HCT116 (cell line): ENCODE measurements at regions not wholly inside any gene's neighbourhood (a gene's known extent, or its start where the extent isn't known, plus 50 kb on each side); places are given as distances from the start of the nearest gene placed in this dataset.

Source experiments
- ATAC-seq: fragments of 200-7000 bp; cut with Tn5 transposase; 2 replicates; pipeline ENCODE4 v1.9.1; 2020; ENCODE audit warnings: mild to moderate bottlenecking, moderate library complexity
- BruUV-seq: library from RNA; stranded (reverse); fragments of 400-500 nt; replicated peaks from 2 replicates; lab custom pipeline; 2021; lab: Mats Ljungman, UMichigan
- CTCF ChIA-PET: fragments of 300-600 bp; sonication (Branson Sonifier 250); formaldehyde crosslinking; loops from one replicate; lab custom pipeline; 2021; ENCODE audit warnings: antibody characterized with exemption; lab: Charles Lee
- POLR2A ChIA-PET: fragments of 300-600, 350-600 bp; sonication (Branson Sonifier 250); formaldehyde crosslinking; loops from one replicate; lab custom pipeline; 2021; ENCODE audit warnings: antibody characterized with exemption; lab: Charles Lee
- RAD21 ChIA-PET, 2 experiments: fragments of 300-600 bp; sonication (Branson Sonifier 250); formaldehyde crosslinking; loops; one replicate each; lab custom pipeline; 2023; ENCODE audit warnings: low total read pairs in 2 of 2; ENCODE audit not compliant: uncharacterized antibody in 2 of 2, unreplicated experiment in 2 of 2, low non-redundant PET in 1 of 2; lab: Charles Lee
- DNase-seq: peaks from one replicate; pipeline ENCODE4 v3.0.0-alpha.2; 2010; ENCODE audit warnings: low read depth, low spot score
- H2AFZ ChIP-seq: fragments of 200-600 bp; shearing (Covaris generic), sonication (generic); 2 replicates; pipeline ENCODE4 v1.6.1; 2017; ENCODE audit warnings: low read depth, mixed run types, mixed read lengths, antibody characterized with exemption, low read length; ENCODE audit not compliant: poor library complexity, severe bottlenecking
- H3K27ac ChIP-seq: 2 replicates; pipeline ENCODE4 v1.5.1; 2012; ENCODE audit warnings: low read depth, low read length
- H3K27me3 ChIP-seq: fragments of 200-600 bp; sonication (generic); 2 replicates; pipeline ENCODE4 v1.6.1; 2016; ENCODE audit warnings: mixed run types, low read length, mixed read lengths; ENCODE audit not compliant: insufficient read depth
- H3K36me3 ChIP-seq, 2 experiments: fragments of 200-500 bp in 1 of 2; fragments of 200-600 bp in 1 of 2; sonication (Bioruptor generic) in 1 of 2; sonication (generic) in 1 of 2; 2 replicates each; pipeline versions ENCODE4 v1.5.1 to v1.6.1; 2014 to 2016; ENCODE audit warnings: low read length in 2 of 2, inconsistent platforms in 1 of 2, mixed read lengths in 1 of 2, mixed run types in 1 of 2; ENCODE audit not compliant: insufficient read depth in 2 of 2, control insufficient read depth in 1 of 2
- H3K4me1 ChIP-seq, 2 experiments: fragments of 200-600 bp in 1 of 2; sonication (generic) in 1 of 2; 2 replicates each; pipeline versions ENCODE4 v1.5.1 to v1.6.1; 2012 to 2017; ENCODE audit warnings: low read length in 2 of 2, inconsistent platforms in 1 of 2, mild to moderate bottlenecking in 1 of 2, mixed read lengths in 1 of 2, mixed run types in 1 of 2, moderate library complexity in 1 of 2; ENCODE audit not compliant: insufficient read depth in 2 of 2, control insufficient read depth in 1 of 2
- H3K4me2 ChIP-seq: fragments of 200-600 bp; sonication (generic); 2 replicates; pipeline ENCODE4 v1.6.1; 2017; ENCODE audit warnings: mixed run types, low read length, mixed read lengths
- H3K4me3 ChIP-seq, 2 experiments: fragments of 200-600 bp in 1 of 2; sonication (generic) in 1 of 2; replicated peaks in 1 of 2; 2 replicates each; pipeline ENCODE4 v1.5.1; 2011 to 2016; ENCODE audit warnings: low read length in 2 of 2, control low read depth in 1 of 2, low read depth in 1 of 2, mild to moderate bottlenecking in 1 of 2, mixed read lengths in 1 of 2, mixed run types in 1 of 2
- H3K79me2 ChIP-seq: fragments of 200-600 bp; sonication (generic); 2 replicates; pipeline ENCODE4 v1.6.1; 2017; ENCODE audit warnings: mild to moderate bottlenecking, mixed run types, low read length, moderate library complexity, mixed read lengths; ENCODE audit not compliant: insufficient read depth
- H3K9ac ChIP-seq: fragments of 200-600 bp; sonication (generic); 2 replicates; pipeline ENCODE4 v1.6.1; 2016; ENCODE audit warnings: low read length, mixed read lengths
- H3K9me2 ChIP-seq: fragments of 200-600 bp; sonication (generic), shearing (Covaris generic); 2 replicates; pipeline ENCODE4 v1.6.1; 2017; ENCODE audit warnings: mixed run types, mild to moderate bottlenecking, moderate library complexity; ENCODE audit not compliant: insufficient read depth
- H3K9me3 ChIP-seq, 2 experiments: fragments of 200-500 bp in 1 of 2; fragments of 200-600 bp in 1 of 2; sonication (Bioruptor generic) in 1 of 2; sonication (generic) in 1 of 2; 2 replicates each; pipeline ENCODE4 v1.6.1; 2014 to 2017; ENCODE audit warnings: low read length in 2 of 2, mixed read lengths in 2 of 2, inconsistent platforms in 1 of 2, low read depth in 1 of 2, mild to moderate bottlenecking in 1 of 2, mixed run types in 1 of 2, moderate library complexity in 1 of 2; ENCODE audit not compliant: control insufficient read depth in 1 of 2, insufficient read depth in 1 of 2
- H4K20me1 ChIP-seq: fragments of 200-600 bp; sonication (generic), shearing (Covaris generic); 2 replicates; pipeline ENCODE4 v1.6.1; 2017; ENCODE audit warnings: mixed run types, mild to moderate bottlenecking, moderate library complexity; ENCODE audit not compliant: insufficient read depth
- CBX3 ChIP-seq: IDR thresholded peaks from 2 replicates; pipeline ENCODE4 v1.6.1; 2012; ENCODE audit warnings: low read depth
- CEBPB ChIP-seq: IDR thresholded peaks from 2 replicates; pipeline ENCODE4 v1.6.1; 2012; ENCODE audit warnings: low read depth
- EGR1 ChIP-seq: IDR thresholded peaks from 2 replicates; pipeline ENCODE4 v1.6.1; 2012; ENCODE audit warnings: low read depth
- EZH2 ChIP-seq: fragments of 200-600 bp; sonication (generic); IDR thresholded peaks from 2 replicates; pipeline ENCODE4 v1.6.1; 2017; ENCODE audit warnings: antibody characterized with exemption, mixed run types
- EZH2phosphoT487 ChIP-seq: fragments of 200-600 bp; IDR thresholded peaks from 2 replicates; pipeline ENCODE4 v1.6.1; 2018; ENCODE audit warnings: antibody characterized with exemption, borderline replicate concordance
- FOSL1 ChIP-seq: IDR thresholded peaks from 2 replicates; pipeline ENCODE4 v1.6.1; 2012; ENCODE audit warnings: low read depth
- JUND ChIP-seq: IDR thresholded peaks from 2 replicates; pipeline ENCODE4 v1.6.1; 2012
- POLR2A ChIP-seq: IDR thresholded peaks from 2 replicates; pipeline ENCODE4 v1.7.0; 2011; ENCODE audit warnings: borderline replicate concordance; ENCODE audit not compliant: insufficient read depth, insufficient read length; ENCODE audit errors: extremely low read depth
- SIN3A ChIP-seq: IDR thresholded peaks from 2 replicates; pipeline ENCODE4 v1.6.1; 2012; ENCODE audit warnings: low read depth
- SP1 ChIP-seq: IDR thresholded peaks from 2 replicates; pipeline ENCODE4 v1.6.1; 2012; ENCODE audit warnings: low read depth
- SRF ChIP-seq: IDR thresholded peaks from 2 replicates; pipeline ENCODE4 v1.6.1; 2012; ENCODE audit warnings: low read depth
- TCF7L2 ChIP-seq: IDR thresholded peaks from 2 replicates; pipeline ENCODE4 v1.7.0; 2011; ENCODE audit warnings: borderline replicate concordance, inconsistent platforms; ENCODE audit not compliant: insufficient read depth, insufficient read length; ENCODE audit errors: extremely low read depth
- YY1 ChIP-seq: IDR thresholded peaks from 2 replicates; pipeline ENCODE4 v1.6.1; 2011; ENCODE audit warnings: low read length, low read depth, moderate library complexity, mild to moderate bottlenecking; ENCODE audit not compliant: insufficient replicate concordance; ENCODE audit errors: extremely low read depth
- ZFX ChIP-seq: fragments of 450-650 bp; IDR thresholded peaks from 2 replicates; pipeline ENCODE4 v1.6.1; 2017
- ZNF274 ChIP-seq: fragments of 200-500 bp; sonication (Bioruptor generic); IDR thresholded peaks from 2 replicates; pipeline ENCODE4 v1.6.1; 2014; ENCODE audit warnings: mild to moderate bottlenecking, low read depth, low read length, inconsistent platforms
- intact Hi-C: fragments of 100-400 bp; cut with micrococcal nuclease; formaldehyde crosslinking; loops from 2 replicates; pipeline ENCODE4 v1.10.0; 2022
- TF ChIP-seq, protein P1 (sequence below), 3 experiments: fragments of 200-600 bp in 1 of 3; sonication (generic) in 1 of 3; IDR thresholded peaks in 2 of 3; conservative IDR thresholded peaks in 1 of 3; 2 replicates each; pipeline ENCODE4 v1.5.1; 2012 to 2017; ENCODE audit warnings: low read depth in 2 of 3, low read length in 2 of 3, antibody characterized with exemption in 1 of 3, borderline replicate concordance in 1 of 3, control low read depth in 1 of 3, mild to moderate bottlenecking in 1 of 3, mixed read lengths in 1 of 3, mixed run types in 1 of 3, moderate library complexity in 1 of 3; ENCODE audit not compliant: insufficient read depth in 1 of 3
- TF ChIP-seq, protein P2 (sequence below): IDR thresholded peaks from 2 replicates; pipeline ENCODE4 v1.6.1; 2011; ENCODE audit warnings: mild to moderate bottlenecking, low read length, moderate library complexity; ENCODE audit not compliant: insufficient replicate concordance; ENCODE audit errors: extremely low read depth
- TF ChIP-seq, protein P3 (sequence below): IDR thresholded peaks from 2 replicates; pipeline ENCODE4 v1.6.1; 2012
- TF ChIP-seq, protein P4 (sequence below): IDR thresholded peaks from 2 replicates; pipeline ENCODE4 v1.6.1; 2012; ENCODE audit warnings: low read depth

DNA sequence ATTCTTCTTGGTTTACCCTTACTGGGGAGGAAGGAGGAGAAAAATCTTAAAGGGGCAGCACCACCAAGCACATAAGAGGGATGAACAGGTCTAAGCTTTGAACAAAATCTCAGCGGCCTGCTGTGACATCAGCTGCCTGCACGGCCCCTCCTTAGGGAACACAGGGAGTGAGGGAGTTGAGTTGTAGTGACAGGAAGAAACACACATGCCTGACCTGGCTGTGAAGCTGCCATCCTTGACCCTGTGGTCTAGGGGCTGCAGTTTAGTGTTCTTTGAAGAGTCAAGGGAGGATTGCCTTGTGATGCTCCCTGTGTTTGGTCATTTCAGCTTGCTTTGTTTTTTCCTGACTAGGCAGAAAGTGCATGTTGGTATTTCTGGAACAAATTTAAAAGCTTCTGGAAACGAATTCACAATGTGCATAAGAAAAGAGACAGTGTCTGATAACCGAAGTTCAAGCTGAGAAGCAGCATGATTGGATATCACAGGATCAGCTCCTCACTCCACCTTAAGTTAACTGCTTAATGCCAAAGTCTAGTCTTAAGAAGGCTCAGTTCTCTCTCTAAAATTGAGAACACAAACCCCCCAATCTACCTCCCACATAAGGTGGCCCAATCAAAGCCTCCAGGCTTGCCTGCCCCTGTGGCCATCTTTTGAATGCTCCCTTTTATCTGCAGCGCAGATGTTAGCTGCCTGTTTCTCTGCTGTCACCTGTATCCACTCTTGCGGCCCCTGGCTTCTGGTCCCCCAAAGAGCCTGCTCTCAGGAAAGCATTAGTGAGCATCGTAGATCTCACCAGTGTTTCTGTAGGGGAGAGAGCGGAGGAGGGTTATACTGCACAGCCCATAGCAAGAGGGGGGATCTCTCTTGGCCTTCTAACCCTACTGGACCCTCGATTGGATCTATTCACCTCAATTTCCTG is 82.2 kb downstream of the SCN11A start:
- intact Hi-C loops: no loop called here
- H3K36me3 ChIP-seq: no peaks in the 10 kb centered on the region
- no peaks in the 10 kb centered on the region for H3K9me3 ChIP-seq
- DNase-seq: no peak
- no TSS peak for BruUV-seq
- ATAC-seq: no peak
- RAD21 ChIA-PET: no interaction called here
- no peak overlapping the region for H2AFZ ChIP-seq
- H3K4me2 ChIP-seq: no peak overlapping the region
- H3K27ac ChIP-seq: no peak overlapping the region
- POLR2A ChIA-PET: no interaction called here
- peaks cover 26% of the 10 kb centered on the region for H3K27me3 ChIP-seq
- H3K4me1 ChIP-seq: no peaks in the 10 kb centered on the region
- H3K9ac ChIP-seq: no peak overlapping the region
- CTCF ChIA-PET: interaction anchor here (0.8 kb wide), 1 partner anchor 9 kb away, joined by 3 read pairs; no protein-coding TSS in a partner anchor
- H3K4me3 ChIP-seq: no peak overlapping the region
- H3K9me2 ChIP-seq: no peaks in the 10 kb centered on the region
- H3K79me2 ChIP-seq: no peaks in the 10 kb centered on the region
- H4K20me1 ChIP-seq: no peaks in the 10 kb centered on the region
- no peak for TF ChIP-seq CEBPB
- TF ChIP-seq, protein P1, sequence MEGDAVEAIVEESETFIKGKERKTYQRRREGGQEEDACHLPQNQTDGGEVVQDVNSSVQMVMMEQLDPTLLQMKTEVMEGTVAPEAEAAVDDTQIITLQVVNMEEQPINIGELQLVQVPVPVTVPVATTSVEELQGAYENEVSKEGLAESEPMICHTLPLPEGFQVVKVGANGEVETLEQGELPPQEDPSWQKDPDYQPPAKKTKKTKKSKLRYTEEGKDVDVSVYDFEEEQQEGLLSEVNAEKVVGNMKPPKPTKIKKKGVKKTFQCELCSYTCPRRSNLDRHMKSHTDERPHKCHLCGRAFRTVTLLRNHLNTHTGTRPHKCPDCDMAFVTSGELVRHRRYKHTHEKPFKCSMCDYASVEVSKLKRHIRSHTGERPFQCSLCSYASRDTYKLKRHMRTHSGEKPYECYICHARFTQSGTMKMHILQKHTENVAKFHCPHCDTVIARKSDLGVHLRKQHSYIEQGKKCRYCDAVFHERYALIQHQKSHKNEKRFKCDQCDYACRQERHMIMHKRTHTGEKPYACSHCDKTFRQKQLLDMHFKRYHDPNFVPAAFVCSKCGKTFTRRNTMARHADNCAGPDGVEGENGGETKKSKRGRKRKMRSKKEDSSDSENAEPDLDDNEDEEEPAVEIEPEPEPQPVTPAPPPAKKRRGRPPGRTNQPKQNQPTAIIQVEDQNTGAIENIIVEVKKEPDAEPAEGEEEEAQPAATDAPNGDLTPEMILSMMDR (IDR thresholded peaks at IDR 0.05 in 2 of 3, conservative IDR thresholded peaks at IDR 0.05 in 1 of 3; ENCODE audit: borderline replicate concordance in 1 of 3, insufficient read depth in 1 of 3, low read depth in 2 of 3, low read length in 2 of 3): no peak
- TF ChIP-seq, protein P2, sequence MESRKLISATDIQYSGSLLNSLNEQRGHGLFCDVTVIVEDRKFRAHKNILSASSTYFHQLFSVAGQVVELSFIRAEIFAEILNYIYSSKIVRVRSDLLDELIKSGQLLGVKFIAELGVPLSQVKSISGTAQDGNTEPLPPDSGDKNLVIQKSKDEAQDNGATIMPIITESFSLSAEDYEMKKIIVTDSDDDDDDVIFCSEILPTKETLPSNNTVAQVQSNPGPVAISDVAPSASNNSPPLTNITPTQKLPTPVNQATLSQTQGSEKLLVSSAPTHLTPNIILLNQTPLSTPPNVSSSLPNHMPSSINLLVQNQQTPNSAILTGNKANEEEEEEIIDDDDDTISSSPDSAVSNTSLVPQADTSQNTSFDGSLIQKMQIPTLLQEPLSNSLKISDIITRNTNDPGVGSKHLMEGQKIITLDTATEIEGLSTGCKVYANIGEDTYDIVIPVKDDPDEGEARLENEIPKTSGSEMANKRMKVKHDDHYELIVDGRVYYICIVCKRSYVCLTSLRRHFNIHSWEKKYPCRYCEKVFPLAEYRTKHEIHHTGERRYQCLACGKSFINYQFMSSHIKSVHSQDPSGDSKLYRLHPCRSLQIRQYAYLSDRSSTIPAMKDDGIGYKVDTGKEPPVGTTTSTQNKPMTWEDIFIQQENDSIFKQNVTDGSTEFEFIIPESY: no peak
- no peak for TF ChIP-seq EZH2phosphoT487
- no peak for TF ChIP-seq SRF
- TF ChIP-seq, protein P3, sequence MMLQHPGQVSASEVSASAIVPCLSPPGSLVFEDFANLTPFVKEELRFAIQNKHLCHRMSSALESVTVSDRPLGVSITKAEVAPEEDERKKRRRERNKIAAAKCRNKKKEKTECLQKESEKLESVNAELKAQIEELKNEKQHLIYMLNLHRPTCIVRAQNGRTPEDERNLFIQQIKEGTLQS: no peak
- no peak for TF ChIP-seq JUND
- TF ChIP-seq ZFX: no peak
- no peak for TF ChIP-seq YY1
- no peak for TF ChIP-seq CBX3
- TF ChIP-seq SP1: no peak
- TF ChIP-seq, protein P4, sequence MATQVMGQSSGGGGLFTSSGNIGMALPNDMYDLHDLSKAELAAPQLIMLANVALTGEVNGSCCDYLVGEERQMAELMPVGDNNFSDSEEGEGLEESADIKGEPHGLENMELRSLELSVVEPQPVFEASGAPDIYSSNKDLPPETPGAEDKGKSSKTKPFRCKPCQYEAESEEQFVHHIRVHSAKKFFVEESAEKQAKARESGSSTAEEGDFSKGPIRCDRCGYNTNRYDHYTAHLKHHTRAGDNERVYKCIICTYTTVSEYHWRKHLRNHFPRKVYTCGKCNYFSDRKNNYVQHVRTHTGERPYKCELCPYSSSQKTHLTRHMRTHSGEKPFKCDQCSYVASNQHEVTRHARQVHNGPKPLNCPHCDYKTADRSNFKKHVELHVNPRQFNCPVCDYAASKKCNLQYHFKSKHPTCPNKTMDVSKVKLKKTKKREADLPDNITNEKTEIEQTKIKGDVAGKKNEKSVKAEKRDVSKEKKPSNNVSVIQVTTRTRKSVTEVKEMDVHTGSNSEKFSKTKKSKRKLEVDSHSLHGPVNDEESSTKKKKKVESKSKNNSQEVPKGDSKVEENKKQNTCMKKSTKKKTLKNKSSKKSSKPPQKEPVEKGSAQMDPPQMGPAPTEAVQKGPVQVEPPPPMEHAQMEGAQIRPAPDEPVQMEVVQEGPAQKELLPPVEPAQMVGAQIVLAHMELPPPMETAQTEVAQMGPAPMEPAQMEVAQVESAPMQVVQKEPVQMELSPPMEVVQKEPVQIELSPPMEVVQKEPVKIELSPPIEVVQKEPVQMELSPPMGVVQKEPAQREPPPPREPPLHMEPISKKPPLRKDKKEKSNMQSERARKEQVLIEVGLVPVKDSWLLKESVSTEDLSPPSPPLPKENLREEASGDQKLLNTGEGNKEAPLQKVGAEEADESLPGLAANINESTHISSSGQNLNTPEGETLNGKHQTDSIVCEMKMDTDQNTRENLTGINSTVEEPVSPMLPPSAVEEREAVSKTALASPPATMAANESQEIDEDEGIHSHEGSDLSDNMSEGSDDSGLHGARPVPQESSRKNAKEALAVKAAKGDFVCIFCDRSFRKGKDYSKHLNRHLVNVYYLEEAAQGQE: no peak
- no peak for TF ChIP-seq FOSL1
- TF ChIP-seq POLR2A: no peak
- no peak for TF ChIP-seq ZNF274
- TF ChIP-seq EGR1: no peak
- no peak for TF ChIP-seq EZH2
- TF ChIP-seq SIN3A: no peak
- no peak for TF ChIP-seq TCF7L2
